ENCODE measurements at regions not wholly inside any gene's neighbourhood (a gene's known extent, or its start where the extent isn't known, plus 50 kb on each side); places are given as distances from the start of the nearest gene placed in this dataset.

DNA sequence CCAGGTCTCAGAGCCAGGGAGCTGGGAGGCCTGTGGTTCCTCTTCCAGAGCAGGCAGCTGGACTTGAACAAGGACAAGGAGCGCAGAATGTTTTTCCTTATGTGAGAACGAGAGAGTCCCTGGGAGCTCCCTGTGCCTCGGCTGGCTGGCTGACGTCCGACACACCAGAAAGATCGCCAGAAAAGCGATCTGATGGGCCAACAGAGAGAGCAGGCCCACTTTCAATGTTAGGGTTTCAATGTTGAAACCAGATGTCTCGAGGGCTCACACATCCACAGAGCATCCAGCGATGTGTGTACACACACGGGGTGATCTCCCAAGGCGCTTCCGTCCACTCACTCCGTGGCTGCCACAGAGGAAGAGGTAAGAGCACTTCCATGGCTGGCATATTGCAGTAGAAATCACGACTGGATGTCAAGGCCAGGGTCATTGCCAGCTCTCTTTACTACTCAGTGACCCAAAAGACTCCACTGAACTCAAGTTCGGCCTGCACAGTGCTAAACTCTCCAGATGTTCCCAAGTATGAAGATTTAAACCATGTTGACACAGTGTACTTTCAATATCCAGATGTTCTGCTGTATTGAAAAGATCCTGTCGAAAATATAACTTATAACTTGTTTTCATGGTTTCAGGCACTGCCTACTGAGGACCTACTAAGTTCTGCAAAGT is 70.8 kb upstream of the FOXC1 start:
- Mint-ChIP-seq H3K27me3 (ENCODE audit: insufficient read depth, unreplicated experiment) (no peaks in the 10 kb centered on the region), H3K9me3 (ENCODE audit: unreplicated experiment) (peaks cover 8% of the 10 kb centered on the region), H3K4me3 (ENCODE audit: unreplicated experiment) (no peak overlapping the region), H3K27ac (ENCODE audit: low read depth, unreplicated experiment) (no peak overlapping the region), H3K36me3 (ENCODE audit: insufficient read depth, unreplicated experiment) (peaks cover 8% of the 10 kb centered on the region), H3K4me1 (ENCODE audit: insufficient read depth, unreplicated experiment) (peaks cover 4% of the 10 kb centered on the region)
- BruUV-seq (replicated peaks): no TSS peak
- intact Hi-C loops (cut with micrococcal nuclease): no loop called here
- TF ChIP-seq CTCF (IDR thresholded peaks at IDR 0.05; ENCODE audit: unreplicated experiment): no peak
- ChIA-PET POLR2A (interaction anchor here (2.3 kb wide), 1 partner anchor 13 kb away, joined by 9 read pairs; no protein-coding TSS in a partner anchor), CTCF (interaction anchor here (0.9 kb wide), 1 partner anchor 11 kb away, joined by 4 read pairs; no protein-coding TSS in a partner anchor)
- no peak for DNase-seq (ENCODE audit: unreplicated experiment)

DNA sequence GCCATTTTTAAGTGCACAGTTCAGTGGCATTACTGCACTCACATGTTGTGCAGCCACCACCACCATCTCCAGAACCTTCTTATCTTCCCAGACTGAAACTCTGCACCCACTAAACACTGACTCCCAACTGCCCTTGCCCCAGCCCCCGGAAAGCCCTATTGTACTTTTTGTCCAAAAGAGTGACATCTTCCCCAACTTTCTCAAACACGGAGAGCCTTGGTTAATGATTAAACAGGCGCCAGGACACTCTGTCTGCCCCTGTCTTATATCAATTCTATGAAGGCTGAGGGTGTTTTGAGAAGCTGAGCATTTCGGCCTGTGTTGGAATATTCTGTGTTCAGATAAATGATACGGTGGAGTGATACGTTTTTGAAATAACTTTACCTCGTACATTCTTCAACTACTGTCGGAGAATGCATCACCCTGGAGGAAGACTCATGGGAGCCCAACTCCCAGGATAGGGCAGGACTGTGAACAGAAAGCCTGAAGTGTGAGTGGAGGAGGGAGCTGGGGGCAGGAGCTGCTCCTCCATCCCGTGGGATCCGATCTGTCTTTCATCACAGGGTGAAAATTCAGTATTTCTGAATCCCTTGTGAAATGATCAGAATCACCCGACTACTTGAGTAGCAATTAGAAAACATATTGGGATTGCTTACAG is 68.7 kb upstream of the FOXC1 start:
- Mint-ChIP-seq H3K9me3 (ENCODE audit: unreplicated experiment) (peaks cover 15% of the 10 kb centered on the region), H3K36me3 (ENCODE audit: insufficient read depth, unreplicated experiment) (peaks cover 8% of the 10 kb centered on the region), H3K4me1 (ENCODE audit: insufficient read depth, unreplicated experiment) (no peaks in the 10 kb centered on the region), H3K27ac (ENCODE audit: low read depth, unreplicated experiment) (no peak overlapping the region), H3K4me3 (ENCODE audit: unreplicated experiment) (no peak overlapping the region), H3K27me3 (ENCODE audit: insufficient read depth, unreplicated experiment) (no peaks in the 10 kb centered on the region)
- intact Hi-C loops (cut with micrococcal nuclease): no loop called here
- ChIA-PET CTCF (interaction anchor here (0.7 to 0.8 kb wide), 2 partner anchors 64 to 901 kb away, joined by 3 read pairs; no protein-coding TSS in a partner anchor), POLR2A (no interaction called here)
- DNase-seq (ENCODE audit: unreplicated experiment): no peak
- TF ChIP-seq CTCF (IDR thresholded peaks at IDR 0.05; ENCODE audit: unreplicated experiment): no peak
- BruUV-seq (replicated peaks): no TSS peak

- POLR2A ChIA-PET: interaction anchor here (0.6 to 1.2 kb wide), 3 partner anchors 10 to 1083 kb away, joined by 3 read pairs; no protein-coding TSS in a partner anchor
- Mint-ChIP-seq H3K27ac (ENCODE audit: low read depth, unreplicated experiment) (no peak overlapping the region), H3K27me3 (ENCODE audit: insufficient read depth, unreplicated experiment) (no peaks in the 10 kb centered on the region)
Measured at GRCh38 chr6:1542335-1542734, 67.4 kb upstream of the FOXC1 start.

More at GRCh38 chr6:1542335-1542734, 67.4 kb upstream of the FOXC1 start:
- DNase-seq (ENCODE audit: unreplicated experiment): no peak
- Mint-ChIP-seq H3K4me3 (ENCODE audit: unreplicated experiment) (no peak overlapping the region), H3K4me1 (ENCODE audit: insufficient read depth, unreplicated experiment) (no peaks in the 10 kb centered on the region), H3K36me3 (ENCODE audit: insufficient read depth, unreplicated experiment) (peaks cover 8% of the 10 kb centered on the region), H3K9me3 (ENCODE audit: unreplicated experiment) (peaks cover 15% of the 10 kb centered on the region)
- intact Hi-C loops (cut with micrococcal nuclease): no loop called here
- TF ChIP-seq CTCF (IDR thresholded peaks at IDR 0.05; ENCODE audit: unreplicated experiment): no peak
- CTCF ChIA-PET: interaction anchor here (1.0 to 1.6 kb wide), 2 partner anchors 10 to 13 kb away, joined by 3 to 4 read pairs; no protein-coding TSS in a partner anchor
- BruUV-seq (replicated peaks): no TSS peak
